Peyer's patch (tissue), 4 donors: ENCODE measurements at regions not wholly inside any gene's neighbourhood (a gene's known extent, or its start where the extent isn't known, plus 50 kb on each side); places are given as distances from the start of the nearest gene placed in this dataset.

Experiments
- CTCF ChIP-seq, 6 experiments: fragments of 450-650 bp in 4 of 6; fragments of 200-600 bp in 2 of 6; sonication (generic) in 1 of 6; IDR thresholded peaks; one replicate each; pipeline ENCODE4 v1.5.1; 2017 to 2019; ENCODE audit warnings: antibody characterized with exemption in 6 of 6, mild to moderate bottlenecking in 3 of 6, moderate library complexity in 1 of 6
- POLR2A ChIP-seq, 2 donors: fragments of 450-650 bp; IDR thresholded peaks; one replicate each; pipeline ENCODE4 v1.5.1; 2017; ENCODE audit warnings: antibody characterized with exemption in 2 of 2, mild to moderate bottlenecking in 2 of 2, moderate library complexity in 2 of 2

- TF ChIP-seq CTCF (IDR thresholded peaks at IDR 0.05) (peak in 1 of 6 experiments; percentile 6), POLR2A (IDR thresholded peaks at IDR 0.05) (no peak)
Observed at GRCh38 chr18:32576296-32576916, 105.7 kb upstream of the GAREM1 start.
